B cell (primary cell): ENCODE measurements at regions not wholly inside any gene's neighbourhood (a gene's known extent, or its start where the extent isn't known, plus 50 kb on each side); places are given as distances from the start of the nearest gene placed in this dataset.

ENCODE experiments used
- ATAC-seq: fragments of 200-7000 bp; cut with Tn5 transposase; one replicate; pipeline ENCODE4 v1.10.0; 2021; ENCODE audit warnings: low read depth, mild to moderate bottlenecking, moderate number of reproducible peaks, moderate library complexity
- CTCF ChIA-PET: fragments of 350-600 bp; sonication (Branson Sonifier 250); formaldehyde crosslinking; loops from one replicate; lab custom pipeline; 2021; ENCODE audit warnings: antibody characterized with exemption, inconsistent platforms; lab: Charles Lee
- POLR2A ChIA-PET: fragments of 350-600 bp; sonication (Branson Sonifier 250); formaldehyde crosslinking; loops from one replicate; lab custom pipeline; 2021; ENCODE audit warnings: antibody characterized with exemption; lab: Charles Lee
- DNase-seq: peaks from one replicate; pipeline ENCODE4 v3.0.0; 2013
- H2AFZ ChIP-seq: 2 replicates; pipeline ENCODE4 v1.6.1; 2012; ENCODE audit warnings: mild to moderate bottlenecking, low read depth, low read length; ENCODE audit not compliant: insufficient read depth, poor library complexity, severe bottlenecking
- H3K27ac ChIP-seq, 2 donors: 1 replicate in 1 of 2; 2 replicates in 1 of 2; pipeline ENCODE4 v1.5.1; 2012 to 2013; ENCODE audit warnings: low read length in 2 of 2, mild to moderate bottlenecking in 2 of 2, moderate library complexity in 1 of 2
- H3K27me3 ChIP-seq, 4 experiments: fragments of 200-600 bp in 1 of 4; sonication (generic) in 1 of 4; replicated peaks in 1 of 4; 1 replicate in 2 of 4; 2 replicates in 2 of 4; pipeline versions ENCODE4 v1.6.1 to v1.7.0; 2013 to 2016; ENCODE audit warnings: low read length in 3 of 4, mild to moderate bottlenecking in 2 of 4, mixed read lengths in 1 of 4, moderate library complexity in 1 of 4; ENCODE audit not compliant: insufficient read depth in 4 of 4, control insufficient read depth in 3 of 4; ENCODE audit errors: control extremely low read depth in 1 of 4
- H3K36me3 ChIP-seq, 2 experiments: replicated peaks in 1 of 2; 1 replicate in 1 of 2; 2 replicates in 1 of 2; pipeline versions ENCODE4 v1.6.1 to v1.7.1; 2013; ENCODE audit warnings: low read length in 1 of 2; ENCODE audit not compliant: insufficient read depth in 2 of 2, control insufficient read depth in 1 of 2; ENCODE audit errors: control extremely low read depth in 1 of 2, extremely low read depth in 1 of 2
- H3K4me1 ChIP-seq, 2 donors: fragments of 200-600 bp in 1 of 2; sonication (generic) in 1 of 2; 1 replicate in 1 of 2; 2 replicates in 1 of 2; pipeline versions ENCODE4 v1.5.1 to v1.6.1; 2013 to 2017; ENCODE audit warnings: low read length in 2 of 2; ENCODE audit not compliant: control insufficient read depth in 2 of 2, insufficient read depth in 2 of 2
- H3K4me2 ChIP-seq: replicated peaks from 2 replicates; pipeline ENCODE3; 2012; ENCODE audit warnings: mild to moderate bottlenecking, low read depth, low read length; ENCODE audit not compliant: poor library complexity, severe bottlenecking
- H3K4me3 ChIP-seq, 5 experiments: fragments of 200-600 bp in 1 of 5; sonication (generic) in 1 of 5; 1 replicate in 3 of 5; 2 replicates in 2 of 5; pipeline versions ENCODE4 v1.5.1 to v1.7.0; 2011 to 2016; ENCODE audit warnings: low read length in 4 of 5, mild to moderate bottlenecking in 4 of 5, low read depth in 2 of 5, control low read depth in 1 of 5, moderate library complexity in 1 of 5; ENCODE audit not compliant: insufficient read depth in 1 of 5; ENCODE audit errors: control extremely low read depth in 1 of 5, extremely low read depth in 1 of 5
- H3K79me2 ChIP-seq: fragments of 200-600 bp; sonication (generic); one replicate; pipeline ENCODE4 v1.6.0; 2016; ENCODE audit warnings: low read length; ENCODE audit not compliant: control insufficient read depth, insufficient read depth
- H3K9ac ChIP-seq: fragments of 200-600 bp; sonication (generic); 2 replicates; pipeline ENCODE4 v1.6.1; 2017; ENCODE audit warnings: mild to moderate bottlenecking, low read length, moderate library complexity
- H3K9me3 ChIP-seq, 3 donors: one replicate each; pipeline versions ENCODE4 v1.6.1 to v1.7.1; 2013; ENCODE audit warnings: low read length in 2 of 3; ENCODE audit not compliant: control insufficient read depth in 2 of 3, insufficient read depth in 1 of 3; ENCODE audit errors: control extremely low read depth in 1 of 3
- H4K20me1 ChIP-seq: 2 replicates; pipeline ENCODE4 v1.6.0; 2012; ENCODE audit warnings: mild to moderate bottlenecking, low read length; ENCODE audit not compliant: insufficient read depth, control insufficient read depth, poor library complexity, severe bottlenecking
- H3K27ac Mint-ChIP-seq: one replicate; pipeline ENCODE4 v1.8.0; 2021; ENCODE audit warnings: mixed read lengths
- H3K27me3 Mint-ChIP-seq: one replicate; pipeline ENCODE4 v1.8.0; 2021; ENCODE audit warnings: mixed read lengths
- H3K4me1 Mint-ChIP-seq: one replicate; pipeline ENCODE4 v1.8.0; 2021; ENCODE audit warnings: mixed read lengths
- H3K4me3 Mint-ChIP-seq: one replicate; pipeline ENCODE4 v1.8.0; 2021; ENCODE audit warnings: mixed read lengths
- H3K9me3 Mint-ChIP-seq: one replicate; pipeline ENCODE4 v1.8.0; 2022; ENCODE audit warnings: mixed read lengths; ENCODE audit not compliant: insufficient read depth
- EZH2 ChIP-seq: IDR thresholded peaks from 2 replicates; pipeline ENCODE4 v1.6.1; 2012; ENCODE audit warnings: borderline replicate concordance, low read depth, mild to moderate bottlenecking, moderate library complexity, low read length; ENCODE audit not compliant: insufficient read depth, poor library complexity, severe bottlenecking
- WGBS: methylation state at CpG from one replicate; pipeline ENCODE4 v1.1.5; 2013; ENCODE audit warnings: missing lambda C conversion rate; ENCODE audit not compliant: insufficient coverage; 5-methylcytosine and 5-hydroxymethylcytosine counted together
- intact Hi-C: fragments of 100-400 bp; cut with micrococcal nuclease; formaldehyde crosslinking; loops from one replicate; pipeline ENCODE4 v1.10.0; 2022
- TF ChIP-seq, protein P1 (sequence below): fragments of 200-600 bp; IDR thresholded peaks from one replicate; pipeline ENCODE4 v1.8.0; 2022; ENCODE audit warnings: antibody characterized with exemption, mild to moderate bottlenecking

DNA sequence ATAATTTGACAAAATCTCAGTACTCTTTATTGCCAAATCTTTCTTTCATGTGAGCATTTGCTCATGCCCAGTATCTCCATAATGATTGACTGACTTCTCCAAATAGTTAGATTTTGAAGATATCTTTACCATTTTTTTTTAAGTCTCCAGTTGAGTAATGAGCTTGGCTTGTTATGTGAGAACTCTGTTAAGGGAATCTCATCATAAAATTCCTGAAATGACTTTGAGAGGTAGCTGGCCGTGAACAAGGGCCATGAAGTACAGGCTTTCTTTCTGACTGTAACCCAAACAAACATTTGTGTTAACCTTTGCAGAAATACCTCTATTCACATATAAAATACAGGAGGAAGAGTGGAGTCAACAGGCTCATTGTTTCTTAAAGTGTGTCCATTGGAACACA lies 449.7 kb downstream of the IRS2 start:
- no peak overlapping the region for H3K27ac Mint-ChIP-seq
- no peak for TF ChIP-seq EZH2
- TF ChIP-seq, protein P1, sequence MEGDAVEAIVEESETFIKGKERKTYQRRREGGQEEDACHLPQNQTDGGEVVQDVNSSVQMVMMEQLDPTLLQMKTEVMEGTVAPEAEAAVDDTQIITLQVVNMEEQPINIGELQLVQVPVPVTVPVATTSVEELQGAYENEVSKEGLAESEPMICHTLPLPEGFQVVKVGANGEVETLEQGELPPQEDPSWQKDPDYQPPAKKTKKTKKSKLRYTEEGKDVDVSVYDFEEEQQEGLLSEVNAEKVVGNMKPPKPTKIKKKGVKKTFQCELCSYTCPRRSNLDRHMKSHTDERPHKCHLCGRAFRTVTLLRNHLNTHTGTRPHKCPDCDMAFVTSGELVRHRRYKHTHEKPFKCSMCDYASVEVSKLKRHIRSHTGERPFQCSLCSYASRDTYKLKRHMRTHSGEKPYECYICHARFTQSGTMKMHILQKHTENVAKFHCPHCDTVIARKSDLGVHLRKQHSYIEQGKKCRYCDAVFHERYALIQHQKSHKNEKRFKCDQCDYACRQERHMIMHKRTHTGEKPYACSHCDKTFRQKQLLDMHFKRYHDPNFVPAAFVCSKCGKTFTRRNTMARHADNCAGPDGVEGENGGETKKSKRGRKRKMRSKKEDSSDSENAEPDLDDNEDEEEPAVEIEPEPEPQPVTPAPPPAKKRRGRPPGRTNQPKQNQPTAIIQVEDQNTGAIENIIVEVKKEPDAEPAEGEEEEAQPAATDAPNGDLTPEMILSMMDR = no peak

DNA sequence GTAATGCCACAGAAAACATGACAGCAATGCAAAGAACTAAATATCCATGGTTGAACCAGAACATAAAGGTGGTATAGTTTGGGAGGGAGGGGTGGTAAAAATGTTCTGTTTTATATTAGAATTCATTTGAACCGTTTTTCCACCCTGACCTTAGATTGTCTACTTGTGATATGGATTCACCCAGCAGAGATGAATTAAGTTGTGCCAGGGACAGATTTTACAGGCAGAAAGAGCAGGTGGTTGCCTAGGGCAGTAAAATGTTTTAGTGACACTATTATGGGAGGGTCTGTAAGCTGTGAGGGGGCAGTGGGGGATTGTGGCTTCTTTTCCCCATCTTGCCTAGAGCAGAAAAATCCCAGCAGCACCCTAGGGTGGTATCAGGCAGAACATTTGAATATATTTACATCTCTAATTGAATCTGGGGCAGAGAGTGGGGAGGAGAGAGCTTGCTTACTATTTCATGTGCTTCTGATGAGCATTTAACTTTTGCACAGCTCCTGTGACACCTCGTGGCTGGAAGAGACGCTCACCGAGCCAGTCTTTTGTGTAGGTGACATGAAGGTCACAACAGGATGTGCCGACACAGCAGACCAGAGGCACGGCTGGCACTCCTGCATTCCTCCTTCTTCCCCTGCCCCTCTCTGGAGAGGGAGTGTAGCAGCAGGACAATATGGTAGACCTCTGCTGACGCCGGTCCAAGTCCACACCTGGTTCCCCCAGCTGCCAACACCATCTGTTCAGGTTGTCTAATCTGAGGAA lies 452.3 kb downstream of the IRS2 start:
- ChIA-PET CTCF (no interaction called here), POLR2A (no interaction called here)
- 86% methylated on average over 6 of the region's 8 CpGs for WGBS
- no peaks in the 10 kb centered on the region for H3K27me3 Mint-ChIP-seq
- Histone ChIP-seq H3K4me2 (no peak overlapping the region), H3K9me3 (peaks cover 0 to 9% (median 0%) of the 10 kb centered on the region in 3 donors), H3K36me3 (no peaks in the 10 kb centered on the region), H3K9ac (no peak overlapping the region), H2AFZ (no peak overlapping the region), H3K27ac (no peak overlapping the region), H3K4me3 (no peak overlapping the region), H4K20me1 (no peaks in the 10 kb centered on the region), H3K4me1 (no peaks in the 10 kb centered on the region), H3K27me3 (no peaks in the 10 kb centered on the region), H3K79me2 (no peaks in the 10 kb centered on the region)
- no peak overlapping the region for H3K4me3 Mint-ChIP-seq
- DNase-seq = no peak
- intact Hi-C loops = no loop called here
- no peak overlapping the region for H3K27ac Mint-ChIP-seq
- no peaks in the 10 kb centered on the region for H3K4me1 Mint-ChIP-seq
- no peaks in the 10 kb centered on the region for H3K9me3 Mint-ChIP-seq
- no peak for ATAC-seq
- TF ChIP-seq, protein P1 = no peak
- TF ChIP-seq EZH2 = no peak

More for the DNA sequence above, 449.7 kb downstream of the IRS2 start:
- WGBS = no CpG with 5 or more reads among the region's 1 CpG
- Histone ChIP-seq H3K4me3 (no peak overlapping the region), H3K36me3 (no peaks in the 10 kb centered on the region), H3K9ac (no peak overlapping the region), H3K4me2 (no peak overlapping the region), H3K9me3 (peaks cover 0 to 9% (median 0%) of the 10 kb centered on the region in 3 donors), H4K20me1 (no peaks in the 10 kb centered on the region), H3K4me1 (no peaks in the 10 kb centered on the region), H3K79me2 (no peaks in the 10 kb centered on the region), H3K27me3 (no peaks in the 10 kb centered on the region), H3K27ac (no peak overlapping the region), H2AFZ (no peak overlapping the region)
- no peak for DNase-seq
- ChIA-PET POLR2A (no interaction called here), CTCF (no interaction called here)
- no peak overlapping the region for H3K4me3 Mint-ChIP-seq
- intact Hi-C loops = no loop called here
- H3K27me3 Mint-ChIP-seq = no peaks in the 10 kb centered on the region
- H3K4me1 Mint-ChIP-seq = no peaks in the 10 kb centered on the region
- H3K9me3 Mint-ChIP-seq = no peaks in the 10 kb centered on the region
- no peak for ATAC-seq
